HepG2 (cell line): ENCODE measurements at regions not wholly inside any gene's neighbourhood (a gene's known extent, or its start where the extent isn't known, plus 50 kb on each side); places are given as distances from the start of the nearest gene placed in this dataset.

Source experiments
- ATAC-seq: fragments of 200-7000 bp; cut with Tn5 transposase; 3 replicates; pipeline ENCODE4 v1.9.1; 2020; ENCODE audit warnings: mild to moderate bottlenecking, moderate library complexity
- BruUV-seq: library from RNA; stranded (reverse); fragments of 400-500 nt; replicated peaks from 2 replicates; lab custom pipeline; 2021; lab: Mats Ljungman, UMichigan
- CTCF ChIA-PET: fragments of 300-600 bp; formaldehyde crosslinking; extraction: SDS; loops from one replicate; lab custom pipeline; 2021; ENCODE audit warnings: low total read pairs, inconsistent platforms, low intra/inter-chr PET ratio; lab: Yijun Ruan, JAX
- POLR2A ChIA-PET: fragments of 350-600 bp; sonication (Branson Sonifier 250); formaldehyde crosslinking; loops from one replicate; lab custom pipeline; 2020; ENCODE audit warnings: antibody characterized with exemption, inconsistent platforms; lab: Yijun Ruan, JAX
- DNase-seq: peaks from one replicate; pipeline ENCODE4 v3.0.0-alpha.2; 2015; ENCODE audit warnings: low spot score
- FAIRE-seq: peaks from 3 replicates; lab custom pipeline; 2011; peaks lifted over from hg19 to GRCh38; lab: Jason Lieb, UNC
- H2AFZ ChIP-seq: one replicate; pipeline ENCODE4 v1.6.1; 2011; ENCODE audit warnings: low read length, inconsistent platforms
- H3K27ac ChIP-seq: fragments of 300-600 bp; 3 replicates; pipeline ENCODE4 v1.8.0; 2011; ENCODE audit warnings: mixed run types, mild to moderate bottlenecking, mixed read lengths, low read length, inconsistent platforms; ENCODE audit not compliant: insufficient read depth; ENCODE audit errors: extremely low read length
- H3K27me3 ChIP-seq, 2 experiments: fragments of 200-600 bp in 1 of 2; 2 replicates in 1 of 2; 3 replicates in 1 of 2; pipeline versions ENCODE4 v1.6.0 to v1.8.0; 2011; ENCODE audit warnings: low read length in 2 of 2, mild to moderate bottlenecking in 2 of 2, moderate library complexity in 2 of 2, inconsistent platforms in 1 of 2; ENCODE audit not compliant: insufficient read depth in 2 of 2, control insufficient read depth in 1 of 2
- H3K36me3 ChIP-seq, 2 experiments: fragments of 200-600 bp in 1 of 2; replicated peaks in 1 of 2; 2 replicates in 1 of 2; 3 replicates in 1 of 2; pipeline versions ENCODE4 v1.5.1 to v1.8.0; 2011; ENCODE audit warnings: low read length in 2 of 2, inconsistent platforms in 1 of 2; ENCODE audit not compliant: insufficient read depth in 2 of 2, control insufficient read depth in 1 of 2
- H3K4me1 ChIP-seq: 2 replicates; pipeline ENCODE4 v1.5.1; 2012; ENCODE audit warnings: low read length, inconsistent platforms; ENCODE audit not compliant: insufficient read depth
- H3K4me2 ChIP-seq: 2 replicates; pipeline ENCODE4 v1.6.0; 2011; ENCODE audit warnings: low read depth, low read length, inconsistent platforms
- H3K4me3 ChIP-seq, 3 experiments: fragments of 200-600 bp in 1 of 3; sonication (generic), shearing (Covaris generic) in 1 of 3; replicated peaks in 1 of 3; 2 replicates each; pipeline ENCODE4 v1.5.1; 2011 to 2016; ENCODE audit warnings: low read length in 3 of 3, inconsistent platforms in 2 of 3, low read depth in 2 of 3, mild to moderate bottlenecking in 2 of 3, control low read depth in 1 of 3, mixed read lengths in 1 of 3; ENCODE audit not compliant: insufficient read depth in 1 of 3
- H3K79me2 ChIP-seq: one replicate; pipeline ENCODE4 v1.6.1; 2011; ENCODE audit warnings: low read length, inconsistent platforms; ENCODE audit not compliant: insufficient read depth
- H3K9ac ChIP-seq: 2 replicates; pipeline ENCODE4 v1.6.0; 2011; ENCODE audit warnings: mild to moderate bottlenecking, low read depth, low read length, inconsistent platforms; ENCODE audit not compliant: insufficient read depth
- H3K9me3 ChIP-seq: 2 replicates; pipeline ENCODE4 v1.5.1; 2012; ENCODE audit warnings: mild to moderate bottlenecking, low read length
- H4K20me1 ChIP-seq: 2 replicates; pipeline ENCODE4 v1.6.0; 2011; ENCODE audit warnings: inconsistent platforms, mild to moderate bottlenecking, low read length, moderate library complexity; ENCODE audit not compliant: insufficient read depth
- CHD4 ChIP-seq: fragments of 200-600 bp; sonication (generic); IDR thresholded peaks from 2 replicates; pipeline ENCODE4 v1.7.0; 2017; ENCODE audit warnings: mild to moderate bottlenecking, low read length, borderline replicate concordance
- FOXC1 ChIP-seq: sonication (generic); formaldehyde crosslinking; IDR thresholded peaks from 2 replicates; pipeline ENCODE4 v1.8.0; 2022; ENCODE audit warnings: mild to moderate bottlenecking, missing genetic modification reagents, borderline replicate concordance
- ISX ChIP-seq: sonication (generic); formaldehyde crosslinking; conservative IDR thresholded peaks from 2 replicates; pipeline ENCODE4 v1.5.0; 2020; ENCODE audit warnings: missing genetic modification reagents
- KAT2B ChIP-seq: fragments of 150-350 bp; IDR thresholded peaks from 2 replicates; pipeline ENCODE4 v1.6.1; 2014; ENCODE audit warnings: low read depth, low read length, borderline replicate concordance
- KLF12 ChIP-seq: sonication (generic); formaldehyde crosslinking; IDR thresholded peaks from 2 replicates; pipeline ENCODE4 v1.4.0; 2020; ENCODE audit warnings: missing genetic modification reagents, borderline replicate concordance
- NFYC ChIP-seq: IDR thresholded peaks from 2 replicates; pipeline ENCODE4 v1.6.1; 2016; ENCODE audit warnings: missing genetic modification reagents, missing compliant biosample characterization
- SMC3 ChIP-seq: IDR thresholded peaks from 2 replicates; pipeline ENCODE4 v1.6.1; 2011; ENCODE audit warnings: low read length, improper control_type of control experiment
- ZFP1 ChIP-seq: IDR thresholded peaks from 2 replicates; pipeline ENCODE4 v1.6.1; 2016
- ZFP62 ChIP-seq: sonication (generic); formaldehyde crosslinking; IDR thresholded peaks from 2 replicates; pipeline ENCODE4 v1.4.0; 2020; ENCODE audit warnings: missing genetic modification reagents
- ZMYM2 ChIP-seq: sonication (generic); formaldehyde crosslinking; IDR thresholded peaks from 2 replicates; pipeline ENCODE4 v1.8.0; 2022; ENCODE audit warnings: mild to moderate bottlenecking, missing genetic modification reagents
- ZNF441 ChIP-seq: sonication (generic); formaldehyde crosslinking; IDR thresholded peaks from 2 replicates; pipeline ENCODE4 v1.7.0; 2021; ENCODE audit warnings: missing genetic modification reagents, borderline replicate concordance
- ZNF547 ChIP-seq: sonication (generic); formaldehyde crosslinking; IDR thresholded peaks from 2 replicates; pipeline ENCODE4 v1.5.1; 2020; ENCODE audit warnings: mild to moderate bottlenecking, missing genetic modification reagents
- WGBS: methylation state at CpG from one replicate; pipeline ENCODE4 v1.1.6; 2017; ENCODE audit warnings: low lambda C conversion rate; 5-methylcytosine and 5-hydroxymethylcytosine counted together
- in situ Hi-C: cut with HindIII; loops from 2 replicates; pipeline ENCODE4 v1.10.0; 2017; ENCODE audit warnings: low pct_unique_long_range_greater_than_20kb; ENCODE audit not compliant: extremely low pct_ligation_motif_present
- intact Hi-C: fragments of 100-400 bp; cut with micrococcal nuclease; formaldehyde crosslinking; loops from one replicate; pipeline ENCODE4 v1.10.0; 2022; ENCODE audit not compliant: unreplicated experiment
- TF ChIP-seq, protein P1 (sequence below): sonication (generic); formaldehyde crosslinking; IDR thresholded peaks from 2 replicates; pipeline ENCODE4 v1.5.0; 2020; ENCODE audit warnings: missing genetic modification reagents
- TF ChIP-seq, protein P2 (sequence below): sonication (generic); formaldehyde crosslinking; IDR thresholded peaks from 2 replicates; pipeline ENCODE4 v1.5.1; 2020; ENCODE audit warnings: missing genetic modification reagents, mild to moderate bottlenecking, borderline replicate concordance

DNA sequence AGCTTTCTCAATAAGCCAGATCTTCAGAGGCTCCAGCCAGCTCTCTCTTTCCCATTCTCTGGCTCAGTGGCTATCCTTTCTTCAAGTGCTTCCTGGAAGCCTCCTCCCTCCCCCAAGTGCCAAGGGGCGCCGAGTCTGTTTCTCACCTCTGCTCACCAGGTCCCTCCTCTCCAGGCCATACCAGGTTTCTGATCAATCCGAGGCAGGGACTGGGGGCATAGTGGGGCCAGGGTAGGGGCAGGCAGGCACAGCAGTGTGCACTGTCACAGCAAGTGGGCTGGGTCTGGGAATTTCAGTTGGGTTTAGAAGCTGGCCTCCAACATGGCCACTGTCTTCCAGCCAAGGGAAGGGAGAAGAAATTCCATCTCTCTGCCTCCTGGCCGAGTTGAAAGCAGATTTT lies 56.5 kb downstream of the NAV1 start:
- in situ Hi-C loops = no loop called here
- POLR2A ChIA-PET = no interaction called here

More for the DNA sequence above, 56.5 kb downstream of the NAV1 start:
- ATAC-seq (no peak), DNase-seq (no peak), FAIRE-seq (no peak)
- H2AFZ ChIP-seq = no peak overlapping the region
- H3K4me3 ChIP-seq = no peak overlapping the region
- no peaks in the 10 kb centered on the region for H3K79me2 ChIP-seq
- no peak overlapping the region for H3K9ac ChIP-seq
- no peak overlapping the region for H3K27ac ChIP-seq
- no peaks in the 10 kb centered on the region for H3K36me3 ChIP-seq
- no peaks in the 10 kb centered on the region for H3K4me1 ChIP-seq
- TF ChIP-seq SMC3 = no peak
- no peak for TF ChIP-seq FOXC1 (CRISPR knock-in tag)
- TF ChIP-seq ZMYM2 (CRISPR knock-in tag) = no peak
- TF ChIP-seq ZFP1 (CRISPR knock-in tag) = no peak
- no peak for TF ChIP-seq KAT2B
- no peak for TF ChIP-seq ZNF441 (CRISPR knock-in tag)
- no peak for TF ChIP-seq ZFP62 (CRISPR knock-in tag)
- TF ChIP-seq, protein P1, sequence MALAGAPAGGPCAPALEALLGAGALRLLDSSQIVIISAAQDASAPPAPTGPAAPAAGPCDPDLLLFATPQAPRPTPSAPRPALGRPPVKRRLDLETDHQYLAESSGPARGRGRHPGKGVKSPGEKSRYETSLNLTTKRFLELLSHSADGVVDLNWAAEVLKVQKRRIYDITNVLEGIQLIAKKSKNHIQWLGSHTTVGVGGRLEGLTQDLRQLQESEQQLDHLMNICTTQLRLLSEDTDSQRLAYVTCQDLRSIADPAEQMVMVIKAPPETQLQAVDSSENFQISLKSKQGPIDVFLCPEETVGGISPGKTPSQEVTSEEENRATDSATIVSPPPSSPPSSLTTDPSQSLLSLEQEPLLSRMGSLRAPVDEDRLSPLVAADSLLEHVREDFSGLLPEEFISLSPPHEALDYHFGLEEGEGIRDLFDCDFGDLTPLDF (CRISPR knock-in tag) = no peak
- TF ChIP-seq ISX (CRISPR knock-in tag) = no peak
- no peak for TF ChIP-seq CHD4
- no peak for TF ChIP-seq NFYC (CRISPR knock-in tag)
- TF ChIP-seq ZNF547 (CRISPR knock-in tag) = no peak
- TF ChIP-seq, protein P2, sequence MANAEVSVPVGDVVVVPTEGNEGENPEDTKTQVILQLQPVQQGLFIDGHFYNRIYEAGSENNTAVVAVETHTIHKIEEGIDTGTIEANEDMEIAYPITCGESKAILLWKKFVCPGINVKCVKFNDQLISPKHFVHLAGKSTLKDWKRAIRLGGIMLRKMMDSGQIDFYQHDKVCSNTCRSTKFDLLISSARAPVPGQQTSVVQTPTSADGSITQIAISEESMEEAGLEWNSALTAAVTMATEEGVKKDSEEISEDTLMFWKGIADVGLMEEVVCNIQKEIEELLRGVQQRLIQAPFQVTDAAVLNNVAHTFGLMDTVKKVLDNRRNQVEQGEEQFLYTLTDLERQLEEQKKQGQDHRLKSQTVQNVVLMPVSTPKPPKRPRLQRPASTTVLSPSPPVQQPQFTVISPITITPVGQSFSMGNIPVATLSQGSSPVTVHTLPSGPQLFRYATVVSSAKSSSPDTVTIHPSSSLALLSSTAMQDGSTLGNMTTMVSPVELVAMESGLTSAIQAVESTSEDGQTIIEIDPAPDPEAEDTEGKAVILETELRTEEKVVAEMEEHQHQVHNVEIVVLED (CRISPR knock-in tag) = no peak
- no peak for TF ChIP-seq KLF12 (CRISPR knock-in tag)
- WGBS = 0% methylated on average over 4 of the region's 4 CpGs
- CTCF ChIA-PET = no interaction called here
- peaks cover 2 to 28% of the 10 kb centered on the region in 2 experiments; a peak in 3 of 5 replicates for H3K27me3 ChIP-seq
- no TSS peak for BruUV-seq
- no peak overlapping the region for H3K4me2 ChIP-seq
- intact Hi-C loops = no loop called here
- peaks cover 4% of the 10 kb centered on the region; the same call in 1 of the 2 replicates for H4K20me1 ChIP-seq
- H3K9me3 ChIP-seq = no peaks in the 10 kb centered on the region
